ENCODE measurements at regions not wholly inside any gene's neighbourhood (a gene's known extent, or its start where the extent isn't known, plus 50 kb on each side); places are given as distances from the start of the nearest gene placed in this dataset.

GRCh38 chr4:27908356-27908755, 1047.7 kb downstream of the STIM2 start:
- no peaks in the 10 kb centered on the region for H4K20me1 ChIP-seq (ENCODE audit: control insufficient read depth, insufficient read depth, low read depth, low read length)
- H3K4me3 ChIP-seq (ENCODE audit: low read length): no peak overlapping the region
- no peak for TF ChIP-seq EZH2phosphoT487 (IDR thresholded peaks at IDR 0.05; ENCODE audit: borderline replicate concordance, low read length)
- no peak for TF ChIP-seq CTCF (IDR thresholded peaks at IDR 0.05; ENCODE audit: low read depth, low read length, poor library complexity, severe bottlenecking)
- H3K79me2 ChIP-seq (ENCODE audit: control insufficient read depth, low read length): no peaks in the 10 kb centered on the region
- H3K27me3 ChIP-seq (ENCODE audit: control insufficient read depth, low read length): no peaks in the 10 kb centered on the region
- H3K27ac ChIP-seq (ENCODE audit: low read depth, low read length): no peak overlapping the region
- no peaks in the 10 kb centered on the region for H3K4me1 ChIP-seq (ENCODE audit: control insufficient read depth, low read length)
- no peaks in the 10 kb centered on the region for H3K9me3 ChIP-seq (ENCODE audit: control insufficient read depth, insufficient read depth, low read length)
- no peaks in the 10 kb centered on the region for H3K36me3 ChIP-seq (ENCODE audit: control insufficient read depth, low read length)
- H3K4me2 ChIP-seq (ENCODE audit: low read length): no peak overlapping the region
- no peaks in the 10 kb centered on the region for H3K9me2 ChIP-seq (replicated peaks; ENCODE audit: control insufficient read depth, low read length)
- H3F3A ChIP-seq (ENCODE audit: control insufficient read depth, insufficient read depth): no peaks in the 10 kb centered on the region

- no peaks in the 10 kb centered on the region for H3K9me2 ChIP-seq (replicated peaks; ENCODE audit: control insufficient read depth, low read length)
- no peaks in the 10 kb centered on the region for H4K20me1 ChIP-seq (ENCODE audit: control insufficient read depth, insufficient read depth, low read depth, low read length)
- H3K27ac ChIP-seq (ENCODE audit: low read depth, low read length): no peak overlapping the region
- H3K27me3 ChIP-seq (ENCODE audit: control insufficient read depth, low read length): no peaks in the 10 kb centered on the region
- no peaks in the 10 kb centered on the region for H3K4me1 ChIP-seq (ENCODE audit: control insufficient read depth, low read length)
- H3K4me2 ChIP-seq (ENCODE audit: low read length): no peak overlapping the region
- no peaks in the 10 kb centered on the region for H3K9me3 ChIP-seq (ENCODE audit: control insufficient read depth, insufficient read depth, low read length)
- TF ChIP-seq CTCF (IDR thresholded peaks at IDR 0.05; ENCODE audit: low read depth, low read length, poor library complexity, severe bottlenecking) (no peak), EZH2phosphoT487 (IDR thresholded peaks at IDR 0.05; ENCODE audit: borderline replicate concordance, low read length) (no peak)
- H3K36me3 ChIP-seq (ENCODE audit: control insufficient read depth, low read length): no peaks in the 10 kb centered on the region
- H3F3A ChIP-seq (ENCODE audit: control insufficient read depth, insufficient read depth): no peaks in the 10 kb centered on the region
- H3K4me3 ChIP-seq (ENCODE audit: low read length): no peak overlapping the region
- H3K79me2 ChIP-seq (ENCODE audit: control insufficient read depth, low read length): no peaks in the 10 kb centered on the region
Measured at GRCh38 chr4:27910227-27910626, 1049.6 kb downstream of the STIM2 start.

GRCh38 chr4:27911047-27911446, 1050.4 kb downstream of the STIM2 start:
- Histone ChIP-seq H3K27me3 (ENCODE audit: control insufficient read depth, low read length) (no peaks in the 10 kb centered on the region), H3K27ac (ENCODE audit: low read depth, low read length) (no peak overlapping the region), H3K36me3 (ENCODE audit: control insufficient read depth, low read length) (no peaks in the 10 kb centered on the region), H3K9me3 (ENCODE audit: control insufficient read depth, insufficient read depth, low read length) (no peaks in the 10 kb centered on the region), H3K4me1 (ENCODE audit: control insufficient read depth, low read length) (no peaks in the 10 kb centered on the region), H3K9me2 (replicated peaks; ENCODE audit: control insufficient read depth, low read length) (no peaks in the 10 kb centered on the region), H3K4me3 (ENCODE audit: low read length) (no peak overlapping the region), H3F3A (ENCODE audit: control insufficient read depth, insufficient read depth) (no peaks in the 10 kb centered on the region), H4K20me1 (ENCODE audit: control insufficient read depth, insufficient read depth, low read depth, low read length) (no peaks in the 10 kb centered on the region), H3K79me2 (ENCODE audit: control insufficient read depth, low read length) (no peaks in the 10 kb centered on the region), H3K4me2 (ENCODE audit: low read length) (no peak overlapping the region)
- TF ChIP-seq EZH2phosphoT487 (IDR thresholded peaks at IDR 0.05; ENCODE audit: borderline replicate concordance, low read length) (no peak), CTCF (IDR thresholded peaks at IDR 0.05; ENCODE audit: low read depth, low read length, poor library complexity, severe bottlenecking) (no peak)

- H3K4me1 ChIP-seq (ENCODE audit: control insufficient read depth, low read length): no peaks in the 10 kb centered on the region
- TF ChIP-seq CTCF (IDR thresholded peaks at IDR 0.05; ENCODE audit: low read depth, low read length, poor library complexity, severe bottlenecking): no peak
- H3K4me3 ChIP-seq (ENCODE audit: low read length): no peak overlapping the region
- H3F3A ChIP-seq (ENCODE audit: control insufficient read depth, insufficient read depth): no peaks in the 10 kb centered on the region
- no peaks in the 10 kb centered on the region for H3K9me3 ChIP-seq (ENCODE audit: control insufficient read depth, insufficient read depth, low read length)
- no peak overlapping the region for H3K27ac ChIP-seq (ENCODE audit: low read depth, low read length)
- H3K36me3 ChIP-seq (ENCODE audit: control insufficient read depth, low read length): no peaks in the 10 kb centered on the region
- no peaks in the 10 kb centered on the region for H3K27me3 ChIP-seq (ENCODE audit: control insufficient read depth, low read length)
- H3K4me2 ChIP-seq (ENCODE audit: low read length): no peak overlapping the region
- H3K79me2 ChIP-seq (ENCODE audit: control insufficient read depth, low read length): no peaks in the 10 kb centered on the region
- H4K20me1 ChIP-seq (ENCODE audit: control insufficient read depth, insufficient read depth, low read depth, low read length): no peaks in the 10 kb centered on the region
- H3K9me2 ChIP-seq (replicated peaks; ENCODE audit: control insufficient read depth, low read length): no peaks in the 10 kb centered on the region
Measured at GRCh38 chr4:27913738-27914137, 1053.1 kb downstream of the STIM2 start.

Measured in DOHH2 (cell line).